ENCODE measurements at regions not wholly inside any gene's neighbourhood (a gene's known extent, or its start where the extent isn't known, plus 50 kb on each side); places are given as distances from the start of the nearest gene placed in this dataset.

DNA sequence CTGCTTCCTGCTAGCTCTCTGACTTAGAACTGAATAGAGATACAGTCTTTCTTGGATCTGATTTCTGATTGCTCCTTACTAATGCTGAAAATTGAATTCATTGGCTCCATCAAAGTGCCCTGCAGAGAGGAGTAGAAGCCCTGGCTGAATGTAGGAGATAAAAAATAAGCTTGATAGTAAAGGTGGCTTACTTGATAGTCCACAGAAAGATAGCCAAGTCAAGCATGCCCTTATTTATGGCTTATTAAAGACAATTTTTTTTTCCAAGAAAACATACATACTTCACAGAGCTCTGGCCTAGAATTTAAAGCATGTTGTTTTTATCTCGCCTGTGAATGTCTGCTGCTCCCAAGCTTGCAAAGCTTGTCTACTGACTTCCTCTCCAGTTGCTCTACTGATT lies 124.6 kb upstream of the CADPS start:
- Histone ChIP-seq H3K27ac (ENCODE audit: low read length) (no peak overlapping the region), H3F3A (ENCODE audit: insufficient read depth, low read length, poor library complexity, severe bottlenecking) (peaks cover 5% of the 10 kb centered on the region), H3K4me3 (ENCODE audit: low read length) (no peak overlapping the region), H3K36me3 (ENCODE audit: insufficient read depth, low read length) (no peaks in the 10 kb centered on the region), H2AFZ (ENCODE audit: low read depth, low read length) (no peak overlapping the region), H3K9me3 (ENCODE audit: low read length) (peaks cover 3% of the 10 kb centered on the region), H3K79me2 (replicated peaks; ENCODE audit: insufficient read depth, low read length) (no peaks in the 10 kb centered on the region), H3K27me3 (ENCODE audit: insufficient read depth, low read depth, low read length) (no peaks in the 10 kb centered on the region), H3K9me2 (ENCODE audit: insufficient read depth, low read length) (no peaks in the 10 kb centered on the region), H3K9ac (ENCODE audit: low read length) (no peak overlapping the region), H4K20me1 (ENCODE audit: insufficient read depth) (no peaks in the 10 kb centered on the region), H3K4me2 (ENCODE audit: low read length) (no peak overlapping the region)
- TF ChIP-seq EP300 (conservative IDR thresholded peaks at IDR 0.05; ENCODE audit: poor library complexity, severe bottlenecking) = no peak
- no peak for TF ChIP-seq RAD21 (conservative IDR thresholded peaks at IDR 0.05)
- TF ChIP-seq TAF1 (IDR thresholded peaks at IDR 0.05; ENCODE audit: low read depth) = no peak
- TF ChIP-seq SMC3 (conservative IDR thresholded peaks at IDR 0.05; ENCODE audit: poor library complexity) = no peak
- TF ChIP-seq MXI1 (conservative IDR thresholded peaks at IDR 0.05; ENCODE audit: poor library complexity, severe bottlenecking) = no peak
- TF ChIP-seq POLR2AphosphoS5 (IDR thresholded peaks at IDR 0.05) = no peak
- TF ChIP-seq, protein P1, sequence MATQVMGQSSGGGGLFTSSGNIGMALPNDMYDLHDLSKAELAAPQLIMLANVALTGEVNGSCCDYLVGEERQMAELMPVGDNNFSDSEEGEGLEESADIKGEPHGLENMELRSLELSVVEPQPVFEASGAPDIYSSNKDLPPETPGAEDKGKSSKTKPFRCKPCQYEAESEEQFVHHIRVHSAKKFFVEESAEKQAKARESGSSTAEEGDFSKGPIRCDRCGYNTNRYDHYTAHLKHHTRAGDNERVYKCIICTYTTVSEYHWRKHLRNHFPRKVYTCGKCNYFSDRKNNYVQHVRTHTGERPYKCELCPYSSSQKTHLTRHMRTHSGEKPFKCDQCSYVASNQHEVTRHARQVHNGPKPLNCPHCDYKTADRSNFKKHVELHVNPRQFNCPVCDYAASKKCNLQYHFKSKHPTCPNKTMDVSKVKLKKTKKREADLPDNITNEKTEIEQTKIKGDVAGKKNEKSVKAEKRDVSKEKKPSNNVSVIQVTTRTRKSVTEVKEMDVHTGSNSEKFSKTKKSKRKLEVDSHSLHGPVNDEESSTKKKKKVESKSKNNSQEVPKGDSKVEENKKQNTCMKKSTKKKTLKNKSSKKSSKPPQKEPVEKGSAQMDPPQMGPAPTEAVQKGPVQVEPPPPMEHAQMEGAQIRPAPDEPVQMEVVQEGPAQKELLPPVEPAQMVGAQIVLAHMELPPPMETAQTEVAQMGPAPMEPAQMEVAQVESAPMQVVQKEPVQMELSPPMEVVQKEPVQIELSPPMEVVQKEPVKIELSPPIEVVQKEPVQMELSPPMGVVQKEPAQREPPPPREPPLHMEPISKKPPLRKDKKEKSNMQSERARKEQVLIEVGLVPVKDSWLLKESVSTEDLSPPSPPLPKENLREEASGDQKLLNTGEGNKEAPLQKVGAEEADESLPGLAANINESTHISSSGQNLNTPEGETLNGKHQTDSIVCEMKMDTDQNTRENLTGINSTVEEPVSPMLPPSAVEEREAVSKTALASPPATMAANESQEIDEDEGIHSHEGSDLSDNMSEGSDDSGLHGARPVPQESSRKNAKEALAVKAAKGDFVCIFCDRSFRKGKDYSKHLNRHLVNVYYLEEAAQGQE (IDR thresholded peaks at IDR 0.05; ENCODE audit: borderline replicate concordance) = no peak
- TF ChIP-seq, protein P2, sequence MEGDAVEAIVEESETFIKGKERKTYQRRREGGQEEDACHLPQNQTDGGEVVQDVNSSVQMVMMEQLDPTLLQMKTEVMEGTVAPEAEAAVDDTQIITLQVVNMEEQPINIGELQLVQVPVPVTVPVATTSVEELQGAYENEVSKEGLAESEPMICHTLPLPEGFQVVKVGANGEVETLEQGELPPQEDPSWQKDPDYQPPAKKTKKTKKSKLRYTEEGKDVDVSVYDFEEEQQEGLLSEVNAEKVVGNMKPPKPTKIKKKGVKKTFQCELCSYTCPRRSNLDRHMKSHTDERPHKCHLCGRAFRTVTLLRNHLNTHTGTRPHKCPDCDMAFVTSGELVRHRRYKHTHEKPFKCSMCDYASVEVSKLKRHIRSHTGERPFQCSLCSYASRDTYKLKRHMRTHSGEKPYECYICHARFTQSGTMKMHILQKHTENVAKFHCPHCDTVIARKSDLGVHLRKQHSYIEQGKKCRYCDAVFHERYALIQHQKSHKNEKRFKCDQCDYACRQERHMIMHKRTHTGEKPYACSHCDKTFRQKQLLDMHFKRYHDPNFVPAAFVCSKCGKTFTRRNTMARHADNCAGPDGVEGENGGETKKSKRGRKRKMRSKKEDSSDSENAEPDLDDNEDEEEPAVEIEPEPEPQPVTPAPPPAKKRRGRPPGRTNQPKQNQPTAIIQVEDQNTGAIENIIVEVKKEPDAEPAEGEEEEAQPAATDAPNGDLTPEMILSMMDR (IDR thresholded peaks at IDR 0.05; ENCODE audit: poor library complexity, severe bottlenecking) = no peak
- TF ChIP-seq EZH2 (IDR thresholded peaks at IDR 0.05; ENCODE audit: borderline replicate concordance, insufficient read depth, low read length, poor library complexity, severe bottlenecking) = no peak

DNA sequence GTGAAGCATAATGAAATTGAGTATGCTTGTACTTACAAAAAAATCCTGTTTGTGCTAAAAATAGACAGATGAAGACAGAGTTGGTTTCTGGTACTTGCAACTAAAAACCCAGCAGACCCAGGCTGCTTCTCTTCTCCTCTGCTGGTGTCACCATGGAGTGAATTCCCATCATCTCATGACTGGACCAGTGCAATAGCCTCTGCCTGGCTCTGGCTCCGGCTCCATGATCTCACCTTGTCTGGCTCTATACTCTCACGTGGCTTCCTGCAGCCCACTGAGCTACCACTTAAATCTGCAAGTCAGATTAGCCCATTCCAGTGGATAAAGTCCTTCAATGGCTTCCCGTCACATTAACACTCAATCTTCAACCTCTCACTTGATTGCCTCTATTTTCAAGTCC lies 129.2 kb upstream of the CADPS start:
- H3K9me2 ChIP-seq (ENCODE audit: insufficient read depth, low read length) = no peaks in the 10 kb centered on the region
- no peak overlapping the region for H3K27ac ChIP-seq (ENCODE audit: low read length)
- no peak overlapping the region for H3K9ac ChIP-seq (ENCODE audit: low read length)
- H3F3A ChIP-seq (ENCODE audit: insufficient read depth, low read length, poor library complexity, severe bottlenecking) = no peaks in the 10 kb centered on the region
- no peak overlapping the region for H3K4me2 ChIP-seq (ENCODE audit: low read length)
- no peak overlapping the region for H3K4me3 ChIP-seq (ENCODE audit: low read length)
- H3K27me3 ChIP-seq (ENCODE audit: insufficient read depth, low read depth, low read length) = no peaks in the 10 kb centered on the region
- peaks cover 3% of the 10 kb centered on the region for H3K9me3 ChIP-seq (ENCODE audit: low read length)
- H4K20me1 ChIP-seq (ENCODE audit: insufficient read depth) = no peaks in the 10 kb centered on the region
- H2AFZ ChIP-seq (ENCODE audit: low read depth, low read length) = no peak overlapping the region
- H3K36me3 ChIP-seq (ENCODE audit: insufficient read depth, low read length) = no peaks in the 10 kb centered on the region
- no peaks in the 10 kb centered on the region for H3K79me2 ChIP-seq (replicated peaks; ENCODE audit: insufficient read depth, low read length)
- TF ChIP-seq TAF1 (IDR thresholded peaks at IDR 0.05; ENCODE audit: low read depth) = no peak
- TF ChIP-seq, protein P2 (IDR thresholded peaks at IDR 0.05; ENCODE audit: poor library complexity, severe bottlenecking) = no peak
- no peak for TF ChIP-seq RAD21 (conservative IDR thresholded peaks at IDR 0.05)
- TF ChIP-seq SMC3 (conservative IDR thresholded peaks at IDR 0.05; ENCODE audit: poor library complexity) = no peak

All from neural cell (in vitro differentiated cells).